Heart left ventricle (tissue), 13 donors: ENCODE measurements at regions not wholly inside any gene's neighbourhood (a gene's known extent, or its start where the extent isn't known, plus 50 kb on each side); places are given as distances from the start of the nearest gene placed in this dataset.

Experiments used
- POLR2A ChIP-seq, 2 donors: fragments of 450-650 bp; IDR thresholded peaks; one replicate each; pipeline ENCODE4 v1.6.1; 2017; ENCODE audit warnings: antibody characterized with exemption in 2 of 2, mild to moderate bottlenecking in 2 of 2, moderate library complexity in 2 of 2
- TF ChIP-seq, protein P1 (sequence below), 12 donors: fragments of 200-600 bp; sonication (generic) in 4 of 12; IDR thresholded peaks; one replicate each; pipeline versions ENCODE4 v1.5.0 to v1.8.0; 2018 to 2022; ENCODE audit warnings: antibody characterized with exemption in 12 of 12, mild to moderate bottlenecking in 5 of 12
- donor health status: ischemic (EF 13 %, LVEDD 7.1; RV severe dilation, severe dysfunction).
- donor health status: DM: no; HTN: yes; CAD: no.
- donor health status: DM: no; HTN: no; CAD: no.
- donor health status: ischemic (EF 25% LVEDD 6.9; RV normal size, moderate dysfunction).
- donor health status: ischemic (EF 25% LVEDD 5.7; RV mildly dilated, moderate dysfunction).
- donor health status: ischemic (EF 35%, LVEDD 5.7; RV mildly dilated, moderate dysfunction).
- donor health status: nonischemic (EF 11% LVEDD 7.7; RV severe dilation, severe dysfunction).
- donor health status: DM: yes; HTN: yes; CAD: no.
- donor health status: PGD.
- donor health status: ischemic (EF 29% LVEDD 5.4; RV normal size, mild dysfunction).
- donor health status: nonischemic (EF 23%, LVEDD 6.1; RV moderate dilation, normal function).

DNA sequence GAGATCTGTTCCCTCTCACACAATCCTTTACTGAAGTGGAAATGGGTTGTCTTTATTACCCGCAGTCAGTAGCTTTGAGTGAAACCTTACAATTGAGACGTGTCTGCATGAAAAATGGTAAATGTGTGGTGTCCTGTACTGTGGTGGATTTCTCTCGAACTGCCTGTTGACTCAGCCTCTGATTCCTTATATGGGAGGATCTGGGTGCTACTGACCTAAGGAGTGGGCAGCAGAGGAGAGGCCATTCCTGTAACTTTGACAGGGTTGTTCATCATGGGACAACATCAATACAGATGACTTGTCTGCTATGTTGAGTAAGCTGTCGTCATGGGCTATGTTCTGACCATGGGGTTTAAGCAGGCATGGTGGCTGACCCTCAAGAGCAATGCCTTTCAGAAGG lies 159.6 kb upstream of the WDR1 start:
- no peak for TF ChIP-seq POLR2A (IDR thresholded peaks at IDR 0.05)
- TF ChIP-seq, protein P1, sequence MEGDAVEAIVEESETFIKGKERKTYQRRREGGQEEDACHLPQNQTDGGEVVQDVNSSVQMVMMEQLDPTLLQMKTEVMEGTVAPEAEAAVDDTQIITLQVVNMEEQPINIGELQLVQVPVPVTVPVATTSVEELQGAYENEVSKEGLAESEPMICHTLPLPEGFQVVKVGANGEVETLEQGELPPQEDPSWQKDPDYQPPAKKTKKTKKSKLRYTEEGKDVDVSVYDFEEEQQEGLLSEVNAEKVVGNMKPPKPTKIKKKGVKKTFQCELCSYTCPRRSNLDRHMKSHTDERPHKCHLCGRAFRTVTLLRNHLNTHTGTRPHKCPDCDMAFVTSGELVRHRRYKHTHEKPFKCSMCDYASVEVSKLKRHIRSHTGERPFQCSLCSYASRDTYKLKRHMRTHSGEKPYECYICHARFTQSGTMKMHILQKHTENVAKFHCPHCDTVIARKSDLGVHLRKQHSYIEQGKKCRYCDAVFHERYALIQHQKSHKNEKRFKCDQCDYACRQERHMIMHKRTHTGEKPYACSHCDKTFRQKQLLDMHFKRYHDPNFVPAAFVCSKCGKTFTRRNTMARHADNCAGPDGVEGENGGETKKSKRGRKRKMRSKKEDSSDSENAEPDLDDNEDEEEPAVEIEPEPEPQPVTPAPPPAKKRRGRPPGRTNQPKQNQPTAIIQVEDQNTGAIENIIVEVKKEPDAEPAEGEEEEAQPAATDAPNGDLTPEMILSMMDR (IDR thresholded peaks at IDR 0.05), result no peak
